ENCODE measurements at regions not wholly inside any gene's neighbourhood (a gene's known extent, or its start where the extent isn't known, plus 50 kb on each side); places are given as distances from the start of the nearest gene placed in this dataset.

DNA sequence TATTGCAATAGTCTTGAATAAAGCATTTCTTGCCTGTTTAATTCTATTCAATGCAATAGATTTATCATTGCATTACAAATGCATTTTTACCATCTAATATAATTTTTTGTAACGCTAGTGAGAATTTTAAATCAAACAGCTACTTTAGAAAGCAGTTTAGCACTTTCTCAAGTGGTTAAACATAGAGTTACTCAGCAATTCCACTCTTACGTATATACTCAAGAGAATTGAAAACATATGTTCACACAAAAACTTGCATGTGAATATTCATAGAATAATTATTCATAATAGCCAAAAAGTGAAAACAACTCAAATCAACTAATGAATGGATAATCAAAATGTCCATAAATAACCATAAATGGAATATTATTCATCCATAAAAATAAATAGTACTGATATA is 244.7 kb downstream of the TMEM167A start:
- TF ChIP-seq, protein P1, sequence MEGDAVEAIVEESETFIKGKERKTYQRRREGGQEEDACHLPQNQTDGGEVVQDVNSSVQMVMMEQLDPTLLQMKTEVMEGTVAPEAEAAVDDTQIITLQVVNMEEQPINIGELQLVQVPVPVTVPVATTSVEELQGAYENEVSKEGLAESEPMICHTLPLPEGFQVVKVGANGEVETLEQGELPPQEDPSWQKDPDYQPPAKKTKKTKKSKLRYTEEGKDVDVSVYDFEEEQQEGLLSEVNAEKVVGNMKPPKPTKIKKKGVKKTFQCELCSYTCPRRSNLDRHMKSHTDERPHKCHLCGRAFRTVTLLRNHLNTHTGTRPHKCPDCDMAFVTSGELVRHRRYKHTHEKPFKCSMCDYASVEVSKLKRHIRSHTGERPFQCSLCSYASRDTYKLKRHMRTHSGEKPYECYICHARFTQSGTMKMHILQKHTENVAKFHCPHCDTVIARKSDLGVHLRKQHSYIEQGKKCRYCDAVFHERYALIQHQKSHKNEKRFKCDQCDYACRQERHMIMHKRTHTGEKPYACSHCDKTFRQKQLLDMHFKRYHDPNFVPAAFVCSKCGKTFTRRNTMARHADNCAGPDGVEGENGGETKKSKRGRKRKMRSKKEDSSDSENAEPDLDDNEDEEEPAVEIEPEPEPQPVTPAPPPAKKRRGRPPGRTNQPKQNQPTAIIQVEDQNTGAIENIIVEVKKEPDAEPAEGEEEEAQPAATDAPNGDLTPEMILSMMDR (IDR thresholded peaks at IDR 0.05): no peak
- TF ChIP-seq POLR2A (IDR thresholded peaks at IDR 0.05) (no peak), POLR2AphosphoS5 (IDR thresholded peaks at IDR 0.05) (no peak), EP300 (IDR thresholded peaks at IDR 0.05) (no peak)

All from upper lobe of left lung (tissue), 4 donors.